IMR-90 (cell line): ENCODE measurements at regions not wholly inside any gene's neighbourhood (a gene's known extent, or its start where the extent isn't known, plus 50 kb on each side); places are given as distances from the start of the nearest gene placed in this dataset.
A peak's percentile ranks its signal among the peaks of the same experiment; 100 is the strongest.

Experiments used
- CHD1 ChIP-seq: IDR thresholded peaks from 2 replicates; pipeline ENCODE4 v1.6.1; 2012; ENCODE audit warnings: low read depth, low read length, improper control_type of control experiment
- FOS ChIP-seq: fragments of 150-350 bp; IDR thresholded peaks from 2 replicates; pipeline ENCODE4 v1.6.1; 2016; ENCODE audit warnings: low read depth, low read length
- MAFK ChIP-seq: IDR thresholded peaks from 2 replicates; pipeline ENCODE4 v1.6.1; 2012; ENCODE audit warnings: low read depth, low read length, improper control_type of control experiment
- POLR2A ChIP-seq: IDR thresholded peaks from 2 replicates; pipeline ENCODE4 v1.6.1; 2012; ENCODE audit warnings: mild to moderate bottlenecking, low read depth, low read length
- RCOR1 ChIP-seq: IDR thresholded peaks from 2 replicates; pipeline ENCODE4 v1.6.1; 2012; ENCODE audit warnings: mild to moderate bottlenecking, low read length, improper control_type of control experiment; ENCODE audit not compliant: insufficient replicate concordance
- TF ChIP-seq, protein P1 (sequence below): conservative IDR thresholded peaks from 2 replicates; pipeline ENCODE4 v1.5.1; 2012; ENCODE audit warnings: mild to moderate bottlenecking, low read depth, low read length, improper control_type of control experiment

DNA sequence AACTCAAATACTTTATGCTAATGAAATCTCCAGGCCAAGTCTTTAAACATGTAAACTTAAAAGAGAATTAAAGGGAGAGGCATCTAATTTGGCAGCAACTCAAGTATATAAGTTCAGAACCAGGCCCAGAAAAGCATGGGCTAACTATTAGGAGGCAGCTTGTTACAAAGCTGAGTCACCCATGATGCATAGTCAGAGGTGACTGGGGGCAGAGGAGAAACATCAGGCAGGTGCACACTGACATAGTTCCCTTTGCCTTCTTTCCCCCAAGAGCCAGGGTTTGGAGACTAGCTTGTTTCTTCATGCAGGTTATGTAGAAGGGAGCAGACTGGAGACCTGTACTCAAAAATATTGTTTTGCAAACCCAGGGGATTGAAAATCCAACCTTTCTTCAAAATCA, 619.0 kb downstream of the SOX6 start:
- TF ChIP-seq, protein P1, sequence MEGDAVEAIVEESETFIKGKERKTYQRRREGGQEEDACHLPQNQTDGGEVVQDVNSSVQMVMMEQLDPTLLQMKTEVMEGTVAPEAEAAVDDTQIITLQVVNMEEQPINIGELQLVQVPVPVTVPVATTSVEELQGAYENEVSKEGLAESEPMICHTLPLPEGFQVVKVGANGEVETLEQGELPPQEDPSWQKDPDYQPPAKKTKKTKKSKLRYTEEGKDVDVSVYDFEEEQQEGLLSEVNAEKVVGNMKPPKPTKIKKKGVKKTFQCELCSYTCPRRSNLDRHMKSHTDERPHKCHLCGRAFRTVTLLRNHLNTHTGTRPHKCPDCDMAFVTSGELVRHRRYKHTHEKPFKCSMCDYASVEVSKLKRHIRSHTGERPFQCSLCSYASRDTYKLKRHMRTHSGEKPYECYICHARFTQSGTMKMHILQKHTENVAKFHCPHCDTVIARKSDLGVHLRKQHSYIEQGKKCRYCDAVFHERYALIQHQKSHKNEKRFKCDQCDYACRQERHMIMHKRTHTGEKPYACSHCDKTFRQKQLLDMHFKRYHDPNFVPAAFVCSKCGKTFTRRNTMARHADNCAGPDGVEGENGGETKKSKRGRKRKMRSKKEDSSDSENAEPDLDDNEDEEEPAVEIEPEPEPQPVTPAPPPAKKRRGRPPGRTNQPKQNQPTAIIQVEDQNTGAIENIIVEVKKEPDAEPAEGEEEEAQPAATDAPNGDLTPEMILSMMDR = no peak
- TF ChIP-seq RCOR1 (peak; percentile 71), MAFK (no peak), CHD1 (no peak), FOS (peak; percentile 43; the same call in 1 of the 2 replicates), POLR2A (no peak)
